Endothelial cell of umbilical vein (primary cell): ENCODE measurements at regions not wholly inside any gene's neighbourhood (a gene's known extent, or its start where the extent isn't known, plus 50 kb on each side); places are given as distances from the start of the nearest gene placed in this dataset.

Source experiments
- BruUV-seq: library from RNA; stranded (reverse); fragments of 400-500 nt; replicated peaks from 2 replicates; lab custom pipeline; 2021; lab: Mats Ljungman, UMichigan
- CTCF ChIA-PET: fragments of 300-600, 350-600 bp; sonication (Branson Sonifier 250); formaldehyde crosslinking; loops from one replicate; lab custom pipeline; 2021; ENCODE audit warnings: antibody characterized with exemption, inconsistent platforms; lab: Charles Lee
- POLR2A ChIA-PET: fragments of 300-600, 350-600 bp; sonication (Branson Sonifier 250); formaldehyde crosslinking; loops from one replicate; lab custom pipeline; 2021; ENCODE audit warnings: antibody characterized with exemption, inconsistent platforms; lab: Charles Lee
- DNase-seq: peaks from one replicate; pipeline ENCODE4 v3.0.0-alpha.2; 2011; ENCODE audit warnings: low read depth, low spot score
- FAIRE-seq: peaks from 2 replicates; lab custom pipeline; 2011; peaks lifted over from hg19 to GRCh38; lab: Jason Lieb, UNC
- H2AFZ ChIP-seq: 2 replicates; pipeline ENCODE4 v1.6.0; 2012; ENCODE audit warnings: low read depth, low read length, control low read depth, inconsistent platforms
- H3K27ac ChIP-seq: 2 replicates; pipeline ENCODE4 v1.5.1; 2011; ENCODE audit warnings: low read depth, mild to moderate bottlenecking, control low read depth, low read length, moderate library complexity; ENCODE audit not compliant: insufficient read depth
- H3K27me3 ChIP-seq, 2 experiments: 2 replicates each; pipeline versions ENCODE4 v1.6.0 to v1.6.1; 2011; ENCODE audit warnings: low read length in 2 of 2, mixed read lengths in 1 of 2; ENCODE audit not compliant: control insufficient read depth in 2 of 2, insufficient read depth in 2 of 2
- H3K36me3 ChIP-seq, 2 experiments: 2 replicates in 1 of 2; 3 replicates in 1 of 2; pipeline ENCODE4 v1.5.1; 2011; ENCODE audit warnings: low read length in 2 of 2, mild to moderate bottlenecking in 1 of 2, moderate library complexity in 1 of 2; ENCODE audit not compliant: control insufficient read depth in 2 of 2, insufficient read depth in 2 of 2; ENCODE audit errors: extremely low read depth in 1 of 2
- H3K4me1 ChIP-seq: 3 replicates; pipeline ENCODE4 v1.5.1; 2011; ENCODE audit warnings: mild to moderate bottlenecking, low read length; ENCODE audit not compliant: control insufficient read depth, insufficient read depth; ENCODE audit errors: extremely low read depth
- H3K4me2 ChIP-seq: 2 replicates; pipeline ENCODE4 v1.6.1; 2011; ENCODE audit warnings: low read length, control low read depth, mixed read lengths; ENCODE audit not compliant: insufficient read depth
- H3K4me3 ChIP-seq, 3 experiments: fragments of 200-600 bp in 1 of 3; sonication (generic), shearing (Covaris generic) in 1 of 3; replicated peaks in 1 of 3; 2 replicates each; pipeline ENCODE4 v1.5.1; 2011 to 2016; ENCODE audit warnings: control low read depth in 3 of 3, low read length in 3 of 3, mild to moderate bottlenecking in 2 of 3, inconsistent platforms in 1 of 3, low read depth in 1 of 3, moderate library complexity in 1 of 3; ENCODE audit not compliant: insufficient read depth in 1 of 3
- H3K79me2 ChIP-seq: 2 replicates; pipeline ENCODE4 v1.6.0; 2012; ENCODE audit warnings: low read length, inconsistent platforms; ENCODE audit not compliant: control insufficient read depth, insufficient read depth
- H3K9ac ChIP-seq: replicated peaks from 2 replicates; pipeline ENCODE3; 2011; ENCODE audit warnings: low read length, control low read depth; ENCODE audit not compliant: insufficient read depth; ENCODE audit errors: extremely low read depth
- H3K9me1 ChIP-seq: replicated peaks from 3 replicates; pipeline ENCODE4 v1.6.0; 2011; ENCODE audit warnings: mild to moderate bottlenecking, low read length; ENCODE audit not compliant: control insufficient read depth, insufficient read depth; ENCODE audit errors: extremely low read depth
- H3K9me3 ChIP-seq: replicated peaks from 2 replicates; pipeline ENCODE4 v1.5.1; 2012; ENCODE audit warnings: low read length, inconsistent platforms; ENCODE audit not compliant: control insufficient read depth, insufficient read depth
- H4K20me1 ChIP-seq: replicated peaks from 2 replicates; pipeline ENCODE3; 2011; ENCODE audit warnings: mild to moderate bottlenecking, low read length; ENCODE audit not compliant: control insufficient read depth, insufficient read depth; ENCODE audit errors: extremely low read depth
- GATA2 ChIP-seq: IDR thresholded peaks from 2 replicates; pipeline ENCODE4 v1.7.0; 2011; ENCODE audit warnings: low read depth, mild to moderate bottlenecking, moderate library complexity, mixed read lengths, low read length; ENCODE audit not compliant: insufficient read length, insufficient read depth
- POLR2A ChIP-seq: IDR thresholded peaks from 2 replicates; pipeline ENCODE4 v1.6.1; 2012; ENCODE audit warnings: low read depth, mild to moderate bottlenecking, control low read depth, low read length
- dilution Hi-C: fragments of 300-500 bp; cut with MboI; formaldehyde crosslinking; loops from one replicate; pipeline ENCODE4 v1.15.0; 2019; ENCODE audit warnings: low sequenced_read_pairs; ENCODE audit not compliant: extremely low pct_ligation_motif_present
- intact Hi-C: fragments of 100-400 bp; cut with micrococcal nuclease; formaldehyde crosslinking; loops from one replicate; pipeline ENCODE4 v1.10.0; 2022

DNA sequence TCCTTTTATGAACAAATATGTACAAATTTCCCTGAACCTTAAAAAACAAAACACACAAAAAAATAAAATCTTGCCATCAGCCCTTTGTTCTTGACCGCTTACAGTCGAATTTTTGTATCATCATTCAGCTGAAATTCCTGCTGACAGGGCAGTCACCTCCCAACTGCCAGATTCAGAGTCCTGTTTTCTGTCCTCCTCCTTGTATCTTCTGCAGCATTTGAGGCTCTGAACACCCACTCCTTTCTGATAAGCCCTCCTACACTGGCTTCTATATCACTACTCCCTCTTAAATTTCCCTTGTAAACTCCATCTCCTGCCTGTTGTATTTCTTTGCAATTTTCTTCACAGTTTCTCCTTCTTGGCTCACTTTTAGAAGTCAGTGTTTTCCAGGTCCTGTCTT lies 77.8 kb upstream of the CCN6 start:
- Histone ChIP-seq H3K27ac (no peak overlapping the region), H3K79me2 (no peaks in the 10 kb centered on the region), H3K9ac (no peak overlapping the region), H2AFZ (no peak overlapping the region), H3K4me1 (peaks cover 24% of the 10 kb centered on the region), H3K9me3 (no peaks in the 10 kb centered on the region), H3K36me3 (no peaks in the 10 kb centered on the region), H3K4me2 (no peak overlapping the region), H3K9me1 (no peaks in the 10 kb centered on the region), H3K27me3 (no peaks in the 10 kb centered on the region), H4K20me1 (no peaks in the 10 kb centered on the region), H3K4me3 (no peak overlapping the region)
- FAIRE-seq (no peak), DNase-seq (no peak)
- ChIA-PET CTCF (no interaction called here), POLR2A (no interaction called here)
- TF ChIP-seq POLR2A: no peak
- BruUV-seq: no TSS peak
- dilution Hi-C loops: no loop called here
- intact Hi-C loops: no loop called here

DNA sequence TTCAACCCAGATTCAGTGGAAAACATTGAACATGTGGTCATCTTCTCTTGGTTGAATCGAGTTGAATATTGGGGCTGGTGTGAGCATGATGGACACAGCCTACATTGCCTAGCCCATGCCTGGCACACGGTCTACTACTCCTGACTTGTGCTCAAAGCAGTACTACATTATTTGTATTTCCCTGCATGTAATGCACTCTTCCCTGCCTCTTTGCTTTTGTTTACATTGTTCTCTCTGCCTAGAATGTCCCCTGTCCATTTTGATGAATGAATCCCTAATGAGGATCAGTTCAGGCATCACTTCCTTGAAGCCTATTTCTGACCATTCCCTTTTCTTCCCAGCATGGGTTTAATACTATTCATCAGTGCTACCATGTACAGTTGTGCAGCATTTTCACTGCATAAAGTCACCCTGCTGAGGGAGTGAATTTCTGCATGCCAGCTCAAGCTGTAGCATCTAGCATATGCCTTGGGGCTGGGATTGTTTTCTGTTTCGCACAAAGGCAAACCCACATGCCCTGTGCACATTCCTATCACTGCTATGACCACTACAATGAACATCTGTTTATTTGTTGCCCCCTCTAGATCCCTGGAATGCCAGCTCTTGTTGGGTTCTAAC lies 75.3 kb upstream of the CCN6 start:
- Histone ChIP-seq H3K27me3 (no peaks in the 10 kb centered on the region), H4K20me1 (no peaks in the 10 kb centered on the region), H3K4me1 (peaks cover 9% of the 10 kb centered on the region), H3K9me3 (no peaks in the 10 kb centered on the region), H3K9ac (no peak overlapping the region), H3K4me3 (no peak overlapping the region), H2AFZ (no peak overlapping the region), H3K27ac (no peak overlapping the region), H3K36me3 (no peaks in the 10 kb centered on the region), H3K4me2 (no peak overlapping the region), H3K9me1 (no peaks in the 10 kb centered on the region), H3K79me2 (no peaks in the 10 kb centered on the region)
- CTCF ChIA-PET: no interaction called here
- no peak for TF ChIP-seq GATA2
- dilution Hi-C loops (no loop called here), intact Hi-C loops (no loop called here)
- DNase-seq (no peak), FAIRE-seq (no peak)
- POLR2A ChIA-PET: no interaction called here
- BruUV-seq: no TSS peak
